ENCODE measurements at regions not wholly inside any gene's neighbourhood (a gene's known extent, or its start where the extent isn't known, plus 50 kb on each side); places are given as distances from the start of the nearest gene placed in this dataset.

- Histone ChIP-seq H3K9me3 (ENCODE audit: control insufficient read depth in 1 of 2, low read length in 2 of 2) (no peaks in the 10 kb centered on the region), H3K36me3 (ENCODE audit: control insufficient read depth in 1 of 2, insufficient read depth in 2 of 2, low read length in 2 of 2) (no peaks in the 10 kb centered on the region), H3K4me3 (ENCODE audit: low read depth in 1 of 2, low read length in 2 of 2) (no peak overlapping the region), H3K27me3 (ENCODE audit: low read depth, low read length) (no peaks in the 10 kb centered on the region), H3K27ac (ENCODE audit: low read length) (no peak overlapping the region), H3K4me1 (ENCODE audit: control insufficient read depth in 1 of 2, insufficient read depth in 2 of 2, low read length in 2 of 2) (no peaks in the 10 kb centered on the region)
Observed at GRCh38 chr13:64206430-64207225, 2791.0 kb upstream of the PCDH20 start.

GRCh38 chr13:64202517-64202916, 2786.9 kb upstream of the PCDH20 start:
- Histone ChIP-seq H3K4me3 (ENCODE audit: low read depth in 1 of 2, low read length in 2 of 2) (no peak overlapping the region), H3K27ac (ENCODE audit: low read length) (no peak overlapping the region), H3K36me3 (ENCODE audit: control insufficient read depth in 1 of 2, insufficient read depth in 2 of 2, low read length in 2 of 2) (no peaks in the 10 kb centered on the region), H3K4me1 (ENCODE audit: control insufficient read depth in 1 of 2, insufficient read depth in 2 of 2, low read length in 2 of 2) (no peaks in the 10 kb centered on the region), H3K9me3 (ENCODE audit: control insufficient read depth in 1 of 2, low read length in 2 of 2) (no peaks in the 10 kb centered on the region), H3K27me3 (ENCODE audit: low read depth, low read length) (no peaks in the 10 kb centered on the region)

GRCh38 chr13:64197232-64197631, 2781.6 kb upstream of the PCDH20 start:
- Histone ChIP-seq H3K36me3 (ENCODE audit: control insufficient read depth in 1 of 2, insufficient read depth in 2 of 2, low read length in 2 of 2) (no peaks in the 10 kb centered on the region), H3K4me1 (ENCODE audit: control insufficient read depth in 1 of 2, insufficient read depth in 2 of 2, low read length in 2 of 2) (no peaks in the 10 kb centered on the region), H3K9me3 (ENCODE audit: control insufficient read depth in 1 of 2, low read length in 2 of 2) (no peaks in the 10 kb centered on the region), H3K4me3 (ENCODE audit: low read depth in 1 of 2, low read length in 2 of 2) (no peak overlapping the region), H3K27ac (ENCODE audit: low read length) (no peak overlapping the region), H3K27me3 (ENCODE audit: low read depth, low read length) (no peaks in the 10 kb centered on the region)

GRCh38 chr13:64186503-64187250, 2771.0 kb upstream of the PCDH20 start:
- H3K9me3 ChIP-seq (ENCODE audit: control insufficient read depth in 1 of 2, low read length in 2 of 2) = no peaks in the 10 kb centered on the region
- no peaks in the 10 kb centered on the region for H3K27me3 ChIP-seq (ENCODE audit: low read depth, low read length)
- no peak overlapping the region for H3K27ac ChIP-seq (ENCODE audit: low read length)

GRCh38 chr13:64186071-64186470, 2770.4 kb upstream of the PCDH20 start:
- no peaks in the 10 kb centered on the region for H3K4me1 ChIP-seq (ENCODE audit: control insufficient read depth in 1 of 2, insufficient read depth in 2 of 2, low read length in 2 of 2)
- no peaks in the 10 kb centered on the region for H3K36me3 ChIP-seq (ENCODE audit: control insufficient read depth in 1 of 2, insufficient read depth in 2 of 2, low read length in 2 of 2)
- H3K9me3 ChIP-seq (ENCODE audit: control insufficient read depth in 1 of 2, low read length in 2 of 2) = no peaks in the 10 kb centered on the region
- no peaks in the 10 kb centered on the region for H3K27me3 ChIP-seq (ENCODE audit: low read depth, low read length)
- H3K4me3 ChIP-seq (ENCODE audit: low read depth in 1 of 2, low read length in 2 of 2) = no peak overlapping the region
- no peak overlapping the region for H3K27ac ChIP-seq (ENCODE audit: low read length)

More at GRCh38 chr13:64186503-64187250, 2771.0 kb upstream of the PCDH20 start:
- H3K36me3 ChIP-seq (ENCODE audit: control insufficient read depth in 1 of 2, insufficient read depth in 2 of 2, low read length in 2 of 2) = no peaks in the 10 kb centered on the region
- no peaks in the 10 kb centered on the region for H3K4me1 ChIP-seq (ENCODE audit: control insufficient read depth in 1 of 2, insufficient read depth in 2 of 2, low read length in 2 of 2)
- H3K4me3 ChIP-seq (ENCODE audit: low read depth in 1 of 2, low read length in 2 of 2) = no peak overlapping the region

- Histone ChIP-seq H3K27me3 (ENCODE audit: low read depth, low read length) (no peaks in the 10 kb centered on the region), H3K36me3 (ENCODE audit: control insufficient read depth in 1 of 2, insufficient read depth in 2 of 2, low read length in 2 of 2) (no peaks in the 10 kb centered on the region), H3K4me1 (ENCODE audit: control insufficient read depth in 1 of 2, insufficient read depth in 2 of 2, low read length in 2 of 2) (no peaks in the 10 kb centered on the region), H3K27ac (ENCODE audit: low read length) (no peak overlapping the region), H3K4me3 (ENCODE audit: low read depth in 1 of 2, low read length in 2 of 2) (no peak overlapping the region), H3K9me3 (ENCODE audit: control insufficient read depth in 1 of 2, low read length in 2 of 2) (no peaks in the 10 kb centered on the region)
Observed at GRCh38 chr13:64180756-64181155, 2765.1 kb upstream of the PCDH20 start.

- Histone ChIP-seq H3K27me3 (ENCODE audit: low read depth, low read length) (no peaks in the 10 kb centered on the region), H3K4me3 (ENCODE audit: low read depth in 1 of 2, low read length in 2 of 2) (no peak overlapping the region), H3K27ac (ENCODE audit: low read length) (no peak overlapping the region), H3K36me3 (ENCODE audit: control insufficient read depth in 1 of 2, insufficient read depth in 2 of 2, low read length in 2 of 2) (no peaks in the 10 kb centered on the region), H3K4me1 (ENCODE audit: control insufficient read depth in 1 of 2, insufficient read depth in 2 of 2, low read length in 2 of 2) (no peaks in the 10 kb centered on the region), H3K9me3 (ENCODE audit: control insufficient read depth in 1 of 2, low read length in 2 of 2) (peaks cover 0 to 3% of the 10 kb centered on the region in 2 donors)
Observed at GRCh38 chr13:64165826-64166225, 2750.2 kb upstream of the PCDH20 start.

- Histone ChIP-seq H3K9me3 (ENCODE audit: control insufficient read depth in 1 of 2, low read length in 2 of 2) (peaks cover 0 to 3% of the 10 kb centered on the region in 2 donors), H3K4me3 (ENCODE audit: low read depth in 1 of 2, low read length in 2 of 2) (no peak overlapping the region), H3K4me1 (ENCODE audit: control insufficient read depth in 1 of 2, insufficient read depth in 2 of 2, low read length in 2 of 2) (no peaks in the 10 kb centered on the region), H3K27me3 (ENCODE audit: low read depth, low read length) (no peaks in the 10 kb centered on the region), H3K36me3 (ENCODE audit: control insufficient read depth in 1 of 2, insufficient read depth in 2 of 2, low read length in 2 of 2) (no peaks in the 10 kb centered on the region), H3K27ac (ENCODE audit: low read length) (no peak overlapping the region)
Observed at GRCh38 chr13:64164435-64164834, 2748.8 kb upstream of the PCDH20 start.

GRCh38 chr13:64160479-64160878, 2744.8 kb upstream of the PCDH20 start:
- H3K4me1 ChIP-seq (ENCODE audit: control insufficient read depth in 1 of 2, insufficient read depth in 2 of 2, low read length in 2 of 2) = no peaks in the 10 kb centered on the region
- H3K27me3 ChIP-seq (ENCODE audit: low read depth, low read length) = no peaks in the 10 kb centered on the region
- H3K36me3 ChIP-seq (ENCODE audit: control insufficient read depth in 1 of 2, insufficient read depth in 2 of 2, low read length in 2 of 2) = no peaks in the 10 kb centered on the region
- no peak overlapping the region for H3K4me3 ChIP-seq (ENCODE audit: low read depth in 1 of 2, low read length in 2 of 2)
- H3K27ac ChIP-seq (ENCODE audit: low read length) = no peak overlapping the region
- peaks cover 0 to 3% of the 10 kb centered on the region in 2 donors for H3K9me3 ChIP-seq (ENCODE audit: control insufficient read depth in 1 of 2, low read length in 2 of 2)

- Histone ChIP-seq H3K4me1 (ENCODE audit: control insufficient read depth in 1 of 2, insufficient read depth in 2 of 2, low read length in 2 of 2) (no peaks in the 10 kb centered on the region), H3K27me3 (ENCODE audit: low read depth, low read length) (no peaks in the 10 kb centered on the region), H3K9me3 (ENCODE audit: control insufficient read depth in 1 of 2, low read length in 2 of 2) (no peaks in the 10 kb centered on the region), H3K36me3 (ENCODE audit: control insufficient read depth in 1 of 2, insufficient read depth in 2 of 2, low read length in 2 of 2) (no peaks in the 10 kb centered on the region), H3K27ac (ENCODE audit: low read length) (no peak overlapping the region), H3K4me3 (ENCODE audit: low read depth in 1 of 2, low read length in 2 of 2) (no peak overlapping the region)
Observed at GRCh38 chr13:64158908-64159307, 2743.3 kb upstream of the PCDH20 start.

GRCh38 chr13:64154514-64154913, 2738.9 kb upstream of the PCDH20 start:
- Histone ChIP-seq H3K4me3 (ENCODE audit: low read depth in 1 of 2, low read length in 2 of 2) (no peak overlapping the region), H3K9me3 (ENCODE audit: control insufficient read depth in 1 of 2, low read length in 2 of 2) (peaks cover 0 to 3% of the 10 kb centered on the region in 2 donors), H3K27me3 (ENCODE audit: low read depth, low read length) (no peaks in the 10 kb centered on the region), H3K4me1 (ENCODE audit: control insufficient read depth in 1 of 2, insufficient read depth in 2 of 2, low read length in 2 of 2) (no peaks in the 10 kb centered on the region), H3K36me3 (ENCODE audit: control insufficient read depth in 1 of 2, insufficient read depth in 2 of 2, low read length in 2 of 2) (no peaks in the 10 kb centered on the region), H3K27ac (ENCODE audit: low read length) (no peak overlapping the region)

Measured in muscle layer of duodenum (tissue), 2 donors.